Hematopoietic multipotent progenitor cell (in vitro differentiated cells): ENCODE measurements at regions not wholly inside any gene's neighbourhood (a gene's known extent, or its start where the extent isn't known, plus 50 kb on each side); places are given as distances from the start of the nearest gene placed in this dataset.

Experiments
- DNase-seq, 3 donors: peaks; one replicate each; pipeline ENCODE4 v3.0.0-alpha.2; 2011 to 2015; ENCODE audit warnings: low read depth in 2 of 3, low spot score in 2 of 3

- DNase-seq, result no peak
Measured at GRCh38 chr2:6676241-6676640, 189.5 kb downstream of the CMPK2 start.

- DNase-seq, result no peak
Measured at GRCh38 chr2:6676776-6677175, 188.9 kb downstream of the CMPK2 start.

GRCh38 chr2:6679471-6679870 is 186.2 kb downstream of the CMPK2 start:
- DNase-seq, result no peak

GRCh38 chr2:6683516-6683915 is 182.2 kb downstream of the CMPK2 start:
- no peak for DNase-seq

- no peak for DNase-seq
Measured at GRCh38 chr2:6685447-6685846, 180.3 kb downstream of the CMPK2 start.

GRCh38 chr2:6692056-6692455 is 173.7 kb downstream of the CMPK2 start:
- no peak for DNase-seq

- DNase-seq, result no peak
Measured at GRCh38 chr2:6692819-6693218, 172.9 kb downstream of the CMPK2 start.

- DNase-seq, result no peak
Measured at GRCh38 chr2:6694555-6694954, 171.2 kb downstream of the CMPK2 start.

GRCh38 chr2:6700335-6700734 is 165.4 kb downstream of the CMPK2 start:
- DNase-seq, result no peak

GRCh38 chr2:6704077-6704476 is 161.6 kb downstream of the CMPK2 start:
- no peak for DNase-seq

GRCh38 chr2:6721395-6721794 is 144.3 kb downstream of the CMPK2 start:
- DNase-seq, result no peak

- no peak for DNase-seq
Measured at GRCh38 chr2:6722574-6722973, 143.1 kb downstream of the CMPK2 start.

- DNase-seq, result no peak
Measured at GRCh38 chr2:6723865-6724604, 141.7 kb downstream of the CMPK2 start.

GRCh38 chr2:6724605-6725140 is 141.0 kb downstream of the CMPK2 start:
- DNase-seq, result no peak

- DNase-seq, result no peak
Measured at GRCh38 chr2:6728156-6728555, 137.6 kb downstream of the CMPK2 start.

GRCh38 chr2:6730003-6730402 is 135.7 kb downstream of the CMPK2 start:
- DNase-seq, result no peak

- no peak for DNase-seq
Measured at GRCh38 chr2:6730649-6731532, 134.8 kb downstream of the CMPK2 start.

- no peak for DNase-seq
Measured at GRCh38 chr2:6739547-6739946, 126.2 kb downstream of the CMPK2 start.

GRCh38 chr2:6741229-6741628 is 124.5 kb downstream of the CMPK2 start:
- no peak for DNase-seq

- DNase-seq, result no peak
Measured at GRCh38 chr2:6744038-6744437, 121.7 kb downstream of the CMPK2 start.

GRCh38 chr2:6747433-6747832 is 118.3 kb downstream of the CMPK2 start:
- no peak for DNase-seq
